PC-3 (cell line): ENCODE measurements at regions not wholly inside any gene's neighbourhood (a gene's known extent, or its start where the extent isn't known, plus 50 kb on each side); places are given as distances from the start of the nearest gene placed in this dataset.

Source experiments
- CTCF ChIP-seq: fragments of 300-600 bp; sonication (generic); conservative IDR thresholded peaks from 2 replicates; pipeline ENCODE4 v1.5.1; 2017; ENCODE audit warnings: antibody characterized with exemption, low read depth, mild to moderate bottlenecking, low read length
- EZH2 ChIP-seq: fragments of 300-600 bp; sonication (generic); IDR thresholded peaks from one replicate; pipeline ENCODE4 v1.6.1; 2017; ENCODE audit warnings: antibody characterized with exemption, mild to moderate bottlenecking, low read length; ENCODE audit not compliant: unreplicated experiment
- EZH2phosphoT487 ChIP-seq: fragments of 300-600 bp; sonication (generic); IDR thresholded peaks from 2 replicates; pipeline ENCODE4 v1.6.1; 2018; ENCODE audit warnings: mild to moderate bottlenecking, antibody characterized with exemption, low read length, borderline replicate concordance

- no peak for TF ChIP-seq CTCF
- no peak for TF ChIP-seq EZH2
- no peak for TF ChIP-seq EZH2phosphoT487
Observed at GRCh38 chr3:107236655-107237337, 140.4 kb upstream of the CCDC54 start.
